HEK293 (cell line): ENCODE measurements at regions not wholly inside any gene's neighbourhood (a gene's known extent, or its start where the extent isn't known, plus 50 kb on each side); places are given as distances from the start of the nearest gene placed in this dataset.

Experiments used
- CTCF ChIA-PET: fragments of 350-600 bp; formaldehyde crosslinking; extraction: SDS; loops from one replicate; lab custom pipeline; 2021; ENCODE audit warnings: antibody characterized with exemption; lab: Yijun Ruan, JAX
- POLR2A ChIA-PET: fragments of 300-600 bp; formaldehyde crosslinking; extraction: SDS; loops from one replicate; lab custom pipeline; 2020; ENCODE audit warnings: antibody characterized with exemption, inconsistent platforms; lab: Yijun Ruan, JAX
- H3K27ac ChIP-seq: fragments of 200-500 bp; sonication (Bioruptor generic); 2 replicates; pipeline ENCODE4 v1.5.1; 2014; ENCODE audit warnings: low read depth, low read length, control low read depth, inconsistent platforms; ENCODE audit errors: extremely low read depth
- H3K36me3 ChIP-seq, 2 experiments: fragments of 200-500 bp in 1 of 2; sonication (Bioruptor generic) in 1 of 2; 1 replicate in 1 of 2; 2 replicates in 1 of 2; pipeline ENCODE4 v1.5.1; 2014 to 2017; ENCODE audit warnings: inconsistent platforms in 2 of 2, low read length in 2 of 2; ENCODE audit not compliant: control insufficient read depth in 2 of 2, insufficient read depth in 1 of 2
- H3K4me1 ChIP-seq: fragments of 200-500 bp; sonication (Bioruptor generic); 2 replicates; pipeline ENCODE4 v1.5.1; 2014; ENCODE audit warnings: mild to moderate bottlenecking, low read length, inconsistent platforms; ENCODE audit not compliant: control insufficient read depth, insufficient read depth
- H3K4me3 ChIP-seq: 2 replicates; pipeline ENCODE4 v1.5.1; 2011; ENCODE audit warnings: low read depth, mild to moderate bottlenecking, control low read depth, low read length, moderate library complexity
- H3K9me3 ChIP-seq: fragments of 200-500 bp; sonication (Bioruptor generic); 2 replicates; pipeline ENCODE4 v1.5.1; 2014; ENCODE audit warnings: low read depth, low read length, inconsistent platforms; ENCODE audit not compliant: control insufficient read depth, insufficient read depth
- EGR2 ChIP-seq: fragments of 450-650 bp; formaldehyde crosslinking; IDR thresholded peaks from 2 replicates; pipeline ENCODE4 v1.5.1; 2016; ENCODE audit warnings: low read depth, missing biosample characterization, missing genetic modification characterization
- GFI1B ChIP-seq: fragments of 450-650 bp; formaldehyde crosslinking; IDR thresholded peaks from 2 replicates; pipeline ENCODE4 v1.5.1; 2016; ENCODE audit warnings: missing biosample characterization, missing genetic modification characterization
- GLI4 ChIP-seq: fragments of 450-650 bp; formaldehyde crosslinking; IDR thresholded peaks from 2 replicates; pipeline ENCODE4 v1.5.1; 2016; ENCODE audit warnings: missing biosample characterization, missing genetic modification characterization
- GLIS1 ChIP-seq: fragments of 450-650 bp; formaldehyde crosslinking; IDR thresholded peaks from 2 replicates; pipeline ENCODE4 v1.5.1; 2016; ENCODE audit warnings: missing biosample characterization, missing genetic modification characterization
- HOXD13 ChIP-seq: sonication (generic); formaldehyde crosslinking; IDR thresholded peaks from 2 replicates; pipeline ENCODE4 v1.8.0; 2022; ENCODE audit warnings: missing genetic modification reagents, borderline replicate concordance
- RBAK ChIP-seq: fragments of 450-650 bp; formaldehyde crosslinking; IDR thresholded peaks from 2 replicates; pipeline ENCODE4 v1.5.1; 2016; ENCODE audit warnings: missing biosample characterization, missing genetic modification characterization
- TRIM28 ChIP-seq: IDR thresholded peaks from 2 replicates; pipeline ENCODE4 v1.6.1; 2011; ENCODE audit warnings: low read length, control low read depth, borderline replicate concordance
- ZIC2 ChIP-seq: fragments of 450-650 bp; formaldehyde crosslinking; IDR thresholded peaks from 2 replicates; pipeline ENCODE4 v1.5.1; 2016; ENCODE audit warnings: missing biosample characterization, missing genetic modification characterization
- ZNF37A ChIP-seq: fragments of 450-650 bp; IDR thresholded peaks from 2 replicates; pipeline ENCODE4 v1.5.1; 2018; ENCODE audit warnings: missing biosample characterization, missing genetic modification characterization
- ZNF394 ChIP-seq: fragments of 450-650 bp; formaldehyde crosslinking; IDR thresholded peaks from 2 replicates; pipeline ENCODE4 v1.5.1; 2016; ENCODE audit warnings: missing biosample characterization, missing genetic modification characterization, mild to moderate bottlenecking, moderate library complexity, borderline replicate concordance
- ZNF416 ChIP-seq: fragments of 450-650 bp; formaldehyde crosslinking; IDR thresholded peaks from 2 replicates; pipeline ENCODE4 v1.5.1; 2016; ENCODE audit warnings: missing biosample characterization, missing genetic modification characterization
- ZNF449 ChIP-seq: fragments of 450-650 bp; formaldehyde crosslinking; IDR thresholded peaks from 2 replicates; pipeline ENCODE4 v1.5.1; 2017; ENCODE audit warnings: missing biosample characterization, mild to moderate bottlenecking, missing genetic modification characterization, moderate library complexity
- ZNF48 ChIP-seq: fragments of 450-650 bp; formaldehyde crosslinking; IDR thresholded peaks from 2 replicates; pipeline ENCODE4 v1.5.1; 2016; ENCODE audit warnings: missing biosample characterization, missing genetic modification characterization
- ZNF585B ChIP-seq: fragments of 450-650 bp; formaldehyde crosslinking; IDR thresholded peaks from 2 replicates; pipeline ENCODE4 v1.5.1; 2016; ENCODE audit warnings: missing biosample characterization, missing genetic modification characterization
- ZNF621 ChIP-seq: fragments of 450-650 bp; formaldehyde crosslinking; IDR thresholded peaks from 2 replicates; pipeline ENCODE4 v1.5.1; 2017; ENCODE audit warnings: missing biosample characterization, missing genetic modification characterization
- ZNF623 ChIP-seq: fragments of 450-650 bp; formaldehyde crosslinking; IDR thresholded peaks from 2 replicates; pipeline ENCODE4 v1.5.1; 2016; ENCODE audit warnings: missing biosample characterization, missing genetic modification characterization
- ZNF639 ChIP-seq: fragments of 450-650 bp; formaldehyde crosslinking; IDR thresholded peaks from 2 replicates; pipeline ENCODE4 v1.5.1; 2016; ENCODE audit warnings: missing biosample characterization, missing genetic modification characterization
- ZNF747 ChIP-seq: fragments of 450-650 bp; formaldehyde crosslinking; IDR thresholded peaks from 2 replicates; pipeline ENCODE4 v1.5.1; 2016; ENCODE audit warnings: missing biosample characterization, missing genetic modification characterization
- TF ChIP-seq, protein P1 (sequence below): fragments of 450-650 bp; formaldehyde crosslinking; IDR thresholded peaks from 2 replicates; pipeline ENCODE4 v1.5.1; 2016; ENCODE audit warnings: missing biosample characterization, missing genetic modification characterization
- TF ChIP-seq, protein P2 (sequence below): fragments of 450-650 bp; formaldehyde crosslinking; IDR thresholded peaks from 2 replicates; pipeline ENCODE4 v1.5.1; 2016; ENCODE audit warnings: missing biosample characterization, missing genetic modification characterization
- TF ChIP-seq, protein P3 (sequence below): fragments of 450-650 bp; formaldehyde crosslinking; IDR thresholded peaks from 2 replicates; pipeline ENCODE4 v1.5.1; 2016; ENCODE audit warnings: missing biosample characterization, missing genetic modification characterization

GRCh38 chrY:11293392-11293791 is 1407.6 kb upstream of the USP9Y start:
- Histone ChIP-seq H3K4me3 (no peak overlapping the region), H3K27ac (no peak overlapping the region), H3K9me3 (no peaks in the 10 kb centered on the region), H3K36me3 (no peaks in the 10 kb centered on the region), H3K4me1 (no peaks in the 10 kb centered on the region)
- CTCF ChIA-PET: no interaction called here
- POLR2A ChIA-PET: no interaction called here
- no peak for TF ChIP-seq ZNF37A (tag by site-specific recombination)
- no peak for TF ChIP-seq ZIC2 (tag by site-specific recombination)
- TF ChIP-seq ZNF585B (tag by site-specific recombination): no peak
- TF ChIP-seq, protein P1, sequence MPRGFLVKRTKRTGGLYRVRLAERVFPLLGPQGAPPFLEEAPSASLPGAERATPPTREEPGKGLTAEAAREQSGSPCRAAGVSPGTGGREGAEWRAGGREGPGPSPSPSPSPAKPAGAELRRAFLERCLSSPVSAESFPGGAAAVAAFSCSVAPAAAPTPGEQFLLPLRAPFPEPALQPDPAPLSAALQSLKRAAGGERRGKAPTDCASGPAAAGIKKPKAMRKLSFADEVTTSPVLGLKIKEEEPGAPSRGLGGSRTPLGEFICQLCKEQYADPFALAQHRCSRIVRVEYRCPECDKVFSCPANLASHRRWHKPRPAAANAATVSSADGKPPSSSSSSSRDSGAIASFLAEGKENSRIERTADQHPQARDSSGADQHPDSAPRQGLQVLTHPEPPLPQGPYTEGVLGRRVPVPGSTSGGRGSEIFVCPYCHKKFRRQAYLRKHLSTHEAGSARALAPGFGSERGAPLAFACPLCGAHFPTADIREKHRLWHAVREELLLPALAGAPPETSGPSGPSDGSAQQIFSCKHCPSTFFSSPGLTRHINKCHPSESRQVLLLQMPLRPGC: no peak
- TF ChIP-seq ZNF621: no peak
- TF ChIP-seq GFI1B: no peak
- no peak for TF ChIP-seq HOXD13 (CRISPR knock-in tag)

GRCh38 chrY:11334151-11334550 is 1366.9 kb upstream of the USP9Y start:
- CTCF ChIA-PET: no interaction called here
- H3K9me3 ChIP-seq: no peaks in the 10 kb centered on the region
- H3K27ac ChIP-seq: no peak overlapping the region
- H3K4me1 ChIP-seq: no peaks in the 10 kb centered on the region
- POLR2A ChIA-PET: interaction anchor here (0.9 kb wide), 1 partner anchor 26 kb away, joined by 3 read pairs; no protein-coding TSS in a partner anchor
- no peak overlapping the region for H3K4me3 ChIP-seq
- no peaks in the 10 kb centered on the region for H3K36me3 ChIP-seq
- TF ChIP-seq, protein P2, sequence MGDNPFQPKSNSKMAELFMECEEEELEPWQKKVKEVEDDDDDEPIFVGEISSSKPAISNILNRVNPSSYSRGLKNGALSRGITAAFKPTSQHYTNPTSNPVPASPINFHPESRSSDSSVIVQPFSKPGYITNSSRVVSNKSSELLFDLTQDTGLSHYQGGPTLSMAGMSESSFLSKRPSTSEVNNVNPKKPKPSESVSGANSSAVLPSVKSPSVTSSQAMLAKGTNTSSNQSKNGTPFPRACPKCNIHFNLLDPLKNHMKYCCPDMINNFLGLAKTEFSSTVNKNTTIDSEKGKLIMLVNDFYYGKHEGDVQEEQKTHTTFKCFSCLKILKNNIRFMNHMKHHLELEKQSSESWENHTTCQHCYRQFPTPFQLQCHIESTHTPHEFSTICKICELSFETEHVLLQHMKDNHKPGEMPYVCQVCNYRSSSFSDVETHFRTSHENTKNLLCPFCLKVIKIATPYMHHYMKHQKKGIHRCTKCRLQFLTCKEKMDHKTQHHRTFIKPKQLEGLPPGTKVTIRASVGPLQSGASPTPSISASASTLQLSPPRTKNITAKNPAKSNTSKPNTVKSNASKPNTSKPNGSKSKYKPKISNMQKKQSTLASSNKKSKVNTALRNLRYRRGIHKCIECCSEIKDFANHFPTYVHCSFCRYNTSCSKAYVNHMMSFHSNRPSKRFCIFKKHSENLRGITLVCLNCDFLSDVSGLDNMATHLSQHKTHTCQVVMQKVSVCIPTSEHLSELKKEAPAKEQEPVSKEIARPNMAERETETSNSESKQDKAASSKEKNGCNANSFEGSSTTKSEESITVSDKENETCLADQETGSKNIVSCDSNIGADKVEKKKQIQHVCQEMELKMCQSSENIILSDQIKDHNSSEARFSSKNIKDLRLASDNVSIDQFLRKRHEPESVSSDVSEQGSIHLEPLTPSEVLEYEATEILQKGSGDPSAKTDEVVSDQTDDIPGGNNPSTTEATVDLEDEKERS (tag by site-specific recombination): no peak
- TF ChIP-seq GLI4 (tag by site-specific recombination) (no peak), TRIM28 (no peak), EGR2 (no peak), ZNF48 (tag by site-specific recombination) (no peak), ZNF394 (tag by site-specific recombination) (no peak), ZNF623 (tag by site-specific recombination) (no peak), RBAK (tag by site-specific recombination) (no peak), GLIS1 (tag by site-specific recombination) (no peak), ZNF639 (tag by site-specific recombination) (no peak), ZNF449 (tag by site-specific recombination) (no peak), GFI1B (no peak), ZNF416 (no peak), ZNF747 (tag by site-specific recombination) (no peak)
- TF ChIP-seq, protein P3, sequence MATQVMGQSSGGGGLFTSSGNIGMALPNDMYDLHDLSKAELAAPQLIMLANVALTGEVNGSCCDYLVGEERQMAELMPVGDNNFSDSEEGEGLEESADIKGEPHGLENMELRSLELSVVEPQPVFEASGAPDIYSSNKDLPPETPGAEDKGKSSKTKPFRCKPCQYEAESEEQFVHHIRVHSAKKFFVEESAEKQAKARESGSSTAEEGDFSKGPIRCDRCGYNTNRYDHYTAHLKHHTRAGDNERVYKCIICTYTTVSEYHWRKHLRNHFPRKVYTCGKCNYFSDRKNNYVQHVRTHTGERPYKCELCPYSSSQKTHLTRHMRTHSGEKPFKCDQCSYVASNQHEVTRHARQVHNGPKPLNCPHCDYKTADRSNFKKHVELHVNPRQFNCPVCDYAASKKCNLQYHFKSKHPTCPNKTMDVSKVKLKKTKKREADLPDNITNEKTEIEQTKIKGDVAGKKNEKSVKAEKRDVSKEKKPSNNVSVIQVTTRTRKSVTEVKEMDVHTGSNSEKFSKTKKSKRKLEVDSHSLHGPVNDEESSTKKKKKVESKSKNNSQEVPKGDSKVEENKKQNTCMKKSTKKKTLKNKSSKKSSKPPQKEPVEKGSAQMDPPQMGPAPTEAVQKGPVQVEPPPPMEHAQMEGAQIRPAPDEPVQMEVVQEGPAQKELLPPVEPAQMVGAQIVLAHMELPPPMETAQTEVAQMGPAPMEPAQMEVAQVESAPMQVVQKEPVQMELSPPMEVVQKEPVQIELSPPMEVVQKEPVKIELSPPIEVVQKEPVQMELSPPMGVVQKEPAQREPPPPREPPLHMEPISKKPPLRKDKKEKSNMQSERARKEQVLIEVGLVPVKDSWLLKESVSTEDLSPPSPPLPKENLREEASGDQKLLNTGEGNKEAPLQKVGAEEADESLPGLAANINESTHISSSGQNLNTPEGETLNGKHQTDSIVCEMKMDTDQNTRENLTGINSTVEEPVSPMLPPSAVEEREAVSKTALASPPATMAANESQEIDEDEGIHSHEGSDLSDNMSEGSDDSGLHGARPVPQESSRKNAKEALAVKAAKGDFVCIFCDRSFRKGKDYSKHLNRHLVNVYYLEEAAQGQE: no peak
